ENCODE measurements at regions not wholly inside any gene's neighbourhood (a gene's known extent, or its start where the extent isn't known, plus 50 kb on each side); places are given as distances from the start of the nearest gene placed in this dataset.

DNA sequence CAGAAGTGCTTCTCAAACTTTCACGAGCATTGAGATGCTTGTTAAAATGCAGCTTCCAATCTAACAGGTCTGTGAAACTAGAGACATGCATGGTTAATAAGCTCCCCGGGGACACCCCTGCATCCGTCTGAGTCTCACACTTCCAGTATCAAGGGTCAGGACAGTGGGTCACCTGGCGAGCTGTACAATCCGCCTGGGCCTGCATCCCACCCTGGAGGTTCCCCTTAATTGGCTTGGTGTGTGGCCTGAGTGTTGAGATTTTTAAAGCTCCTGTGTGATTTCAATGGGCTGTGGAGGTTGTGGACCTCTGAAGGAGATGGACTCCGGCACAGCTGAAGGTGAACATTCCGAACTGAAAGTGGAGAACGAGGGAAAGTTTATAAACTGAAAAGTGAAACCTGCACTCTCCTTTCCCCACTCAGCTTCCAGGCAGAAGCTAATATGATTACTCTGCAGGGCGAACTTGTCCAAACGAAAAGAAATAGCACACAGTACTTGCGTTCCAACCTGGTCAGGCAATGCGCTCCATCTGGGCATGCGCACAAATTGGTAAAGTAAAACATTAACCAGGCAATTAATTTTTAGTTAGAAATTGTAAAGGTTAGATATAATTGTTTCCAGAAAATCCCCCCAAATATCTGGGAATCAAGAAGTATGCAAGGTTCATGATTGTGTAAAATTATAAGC, 191.7 kb upstream of the ALKAL2 start:
- DNase-seq (ENCODE audit: low spot score), result peak; percentile 22

- no peak for DNase-seq (ENCODE audit: low spot score)
These were observed 191.1 kb upstream of the ALKAL2 start for GRCh38 chr2:479031-479430.

DNA sequence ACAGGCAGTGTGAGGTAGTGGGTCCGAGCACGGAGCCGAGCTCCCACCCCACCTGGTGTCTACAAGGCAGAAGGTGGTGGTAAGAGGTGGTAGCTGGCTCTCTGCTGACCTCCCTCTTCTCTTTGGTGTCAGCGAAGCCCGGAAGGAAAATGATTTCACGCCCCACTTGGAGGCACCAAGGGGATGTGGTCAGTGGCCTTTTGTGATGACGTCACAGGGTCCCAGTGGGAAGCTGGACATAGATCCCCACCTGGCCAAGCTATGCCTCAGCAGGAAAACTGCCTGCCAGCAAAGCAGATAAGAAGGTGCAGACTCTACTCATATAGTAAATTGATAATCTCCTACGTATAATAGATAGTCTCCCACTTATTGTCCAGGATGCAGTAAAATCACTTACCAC, 183.7 kb upstream of the ALKAL2 start:
- no peak for DNase-seq (ENCODE audit: low spot score)

DNA sequence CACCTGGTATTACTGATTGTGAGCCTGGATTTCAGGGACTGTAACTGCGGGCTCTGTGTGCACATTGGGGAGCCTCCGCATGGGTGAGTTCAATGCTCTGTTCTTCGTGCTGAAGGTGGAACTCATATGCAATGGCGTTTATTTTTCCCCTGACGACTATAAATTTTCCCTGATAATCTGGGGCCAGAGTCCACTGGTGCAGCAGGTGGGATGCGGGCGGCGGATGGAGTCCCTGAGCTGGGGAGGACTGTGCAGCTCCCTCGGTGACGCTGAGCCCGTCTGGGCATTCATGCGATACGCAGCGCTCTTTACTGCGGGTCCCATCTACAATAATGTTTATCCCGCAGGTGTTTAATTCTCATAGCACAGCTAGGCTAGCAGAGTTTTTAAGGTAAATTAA, 181.6 kb upstream of the ALKAL2 start:
- DNase-seq (ENCODE audit: low spot score), result no peak

DNA sequence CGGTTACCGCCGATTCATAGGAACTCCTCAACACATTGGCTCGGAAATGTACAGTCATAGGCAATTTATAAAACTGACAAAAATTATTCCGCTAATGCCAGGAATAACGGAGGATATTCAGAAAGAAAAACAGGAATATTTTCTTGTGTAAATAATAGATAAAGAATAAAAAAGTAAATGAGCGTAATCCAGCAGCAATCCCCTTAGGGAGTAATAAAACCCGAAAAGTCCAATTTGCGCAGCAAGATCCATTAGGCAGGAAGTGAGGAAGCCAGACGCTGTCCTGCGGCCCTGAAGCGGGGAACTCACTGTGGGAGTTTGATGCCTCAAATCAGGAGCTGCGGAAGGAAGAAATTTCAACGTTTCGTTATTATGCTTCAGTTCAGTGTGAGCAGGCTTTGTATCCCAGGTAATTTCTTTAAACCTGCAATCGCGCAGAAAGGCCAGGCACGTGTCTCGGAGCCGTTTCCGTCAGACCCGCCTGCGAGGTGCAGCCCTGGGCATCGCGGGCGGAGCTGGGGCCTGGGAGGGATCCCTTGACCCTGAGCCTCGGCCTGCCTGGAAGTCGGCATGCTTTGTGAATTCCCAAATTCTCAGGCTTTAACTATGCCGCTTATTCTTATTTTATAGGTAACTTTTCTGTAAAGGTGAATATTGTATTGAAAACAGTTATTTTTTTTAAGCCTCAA, 180.9 kb upstream of the ALKAL2 start:
- no peak for DNase-seq (ENCODE audit: low spot score)

- no peak for DNase-seq (ENCODE audit: low spot score)
These were observed 180.2 kb upstream of the ALKAL2 start for GRCh38 chr2:467892-468647.

DNA sequence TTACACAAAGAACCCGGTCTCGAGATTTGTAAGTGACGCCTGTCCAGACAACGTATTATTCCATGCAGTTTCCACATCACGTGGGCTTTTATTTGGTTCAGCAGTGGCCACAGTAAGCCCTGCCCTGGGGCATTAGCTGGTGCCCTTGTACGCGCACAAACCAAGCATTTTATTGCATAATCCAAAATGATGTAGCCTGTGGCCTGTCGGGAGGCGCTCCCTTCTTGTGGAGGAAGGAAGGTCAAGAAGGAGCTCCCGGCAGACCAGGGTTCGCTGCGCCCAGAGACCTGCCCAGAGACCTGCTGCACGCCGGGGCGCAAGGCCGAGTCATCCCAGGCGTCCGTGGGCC, 179.6 kb upstream of the ALKAL2 start:
- DNase-seq (ENCODE audit: low spot score), result no peak

DNA sequence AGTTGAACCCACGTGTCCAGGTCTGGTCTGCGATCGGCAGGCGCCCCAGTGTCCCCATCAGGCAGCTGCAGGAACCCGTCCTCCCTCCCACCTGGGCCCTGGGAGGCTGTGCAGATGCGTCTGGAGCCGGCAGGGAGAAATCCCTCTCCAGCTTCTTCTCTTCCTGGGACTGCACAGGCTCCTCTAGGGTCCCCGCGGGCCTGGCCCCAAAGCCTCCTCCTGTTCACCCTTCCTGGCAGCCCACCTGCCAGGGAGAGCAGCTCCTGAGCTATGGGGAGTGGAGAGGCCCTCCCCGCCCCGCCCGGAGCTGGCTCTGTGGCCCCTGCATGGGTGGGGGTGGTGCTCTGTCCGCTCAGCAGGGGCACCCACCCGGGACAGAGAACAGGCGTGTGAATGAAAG, 179.2 kb upstream of the ALKAL2 start:
- DNase-seq (ENCODE audit: low spot score), result no peak

DNA sequence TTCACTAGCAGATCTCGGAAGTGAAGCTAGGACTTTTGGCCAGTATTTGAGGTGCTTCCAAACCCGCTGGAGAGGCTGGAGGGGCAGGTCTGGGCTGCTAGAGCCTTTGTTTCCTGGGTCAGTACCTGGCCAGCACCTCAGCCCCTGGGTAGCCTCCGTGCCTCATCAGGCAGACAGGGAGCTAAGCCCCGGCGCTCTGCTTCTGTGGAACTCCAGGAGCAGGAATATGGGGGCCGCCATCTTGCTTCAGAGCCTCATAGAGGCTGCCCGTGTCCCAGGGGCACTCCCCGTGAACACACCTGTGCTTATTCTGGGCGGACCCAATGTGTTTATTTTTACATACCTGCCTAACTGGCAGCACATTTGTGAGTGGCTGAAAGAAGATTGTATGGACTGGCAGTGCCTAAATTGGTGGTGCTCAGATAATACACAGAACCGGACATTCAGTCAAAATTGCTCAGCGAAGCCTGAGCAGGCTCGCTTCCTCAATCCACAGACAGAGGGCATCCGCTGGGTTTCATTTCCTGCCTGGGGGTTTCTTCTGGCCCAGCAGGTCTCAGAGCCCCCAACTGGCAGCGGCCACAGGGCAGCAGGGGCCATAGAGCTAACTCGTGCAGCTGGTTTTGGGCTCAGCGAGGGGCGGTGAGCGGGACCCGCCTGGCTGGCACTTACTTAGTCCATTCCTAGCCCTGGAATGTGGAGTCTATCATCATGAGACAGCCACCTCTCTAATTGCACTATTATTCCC, 176.8 kb upstream of the ALKAL2 start:
- no peak for DNase-seq (ENCODE audit: low spot score)

DNA sequence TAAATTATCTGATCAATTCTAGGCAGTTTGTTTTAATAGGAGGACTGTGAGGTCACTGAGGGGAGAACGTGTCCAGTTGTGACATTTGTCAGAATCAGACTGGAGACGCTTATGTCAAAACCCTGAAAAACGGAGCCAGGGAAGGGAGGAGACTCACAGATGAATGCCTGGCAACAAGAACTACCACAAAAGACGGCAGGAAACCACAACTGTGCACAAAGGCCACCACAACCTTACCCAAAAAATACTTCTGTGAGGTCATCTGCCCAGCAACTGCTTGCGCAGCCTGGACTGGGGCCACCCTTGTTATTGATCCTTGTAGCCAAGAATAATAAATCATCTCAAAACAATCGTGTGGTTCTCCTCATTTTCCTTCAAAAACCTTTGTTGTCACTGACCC, 173.0 kb upstream of the ALKAL2 start:
- DNase-seq (ENCODE audit: low spot score), result no peak

- DNase-seq (ENCODE audit: low spot score), result no peak
These were observed 172.0 kb upstream of the ALKAL2 start for GRCh38 chr2:459931-460330.

DNA sequence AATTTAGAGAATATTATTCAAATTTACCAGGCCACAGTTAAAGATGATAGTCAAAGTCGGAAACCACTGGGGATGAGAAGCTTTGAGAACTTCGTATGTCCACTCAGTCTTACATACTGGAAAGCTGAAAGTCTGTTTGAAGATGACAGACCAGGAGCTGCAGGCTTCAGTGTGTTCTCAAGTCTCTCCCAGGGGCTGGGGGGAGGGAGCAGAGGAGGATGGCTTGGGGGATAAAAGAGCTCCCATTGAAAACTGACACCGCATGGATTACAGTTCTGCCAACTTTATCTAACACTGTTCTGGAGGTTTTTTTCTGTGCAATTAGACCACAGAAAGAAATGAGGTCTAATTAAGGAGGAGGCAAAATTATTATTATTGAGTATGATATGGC, 170.5 kb upstream of the ALKAL2 start:
- no peak for DNase-seq (ENCODE audit: low spot score)

DNA sequence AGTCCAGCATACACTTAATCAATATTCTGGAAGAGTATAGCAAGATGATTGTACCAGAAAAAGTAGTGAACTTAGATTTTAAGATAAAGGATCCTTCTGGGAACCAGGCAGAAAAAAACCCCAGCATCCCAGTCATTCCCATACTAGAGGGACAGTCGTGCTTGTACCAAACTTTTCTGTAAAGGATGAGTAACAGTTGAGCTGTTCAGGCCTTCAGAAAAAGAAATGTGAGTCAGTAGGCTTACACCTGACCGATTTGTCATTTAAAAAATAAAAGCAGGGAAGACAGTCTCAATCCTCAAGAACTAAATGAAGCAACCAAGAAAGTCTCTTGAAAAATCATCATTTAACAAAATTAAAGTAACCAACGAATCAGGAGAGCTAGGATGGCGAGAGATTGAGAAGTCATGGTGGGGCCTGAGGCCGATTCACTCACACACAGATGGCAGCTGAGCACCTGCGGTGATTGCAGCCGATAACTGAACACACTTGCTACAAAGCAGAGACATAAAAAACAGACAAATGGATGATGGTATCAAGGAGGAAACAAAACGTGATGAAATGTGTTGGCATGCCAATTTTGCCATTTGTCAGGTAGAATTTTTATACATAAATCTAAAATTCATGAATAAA, 170.0 kb upstream of the ALKAL2 start:
- DNase-seq (ENCODE audit: low spot score), result no peak

DNA sequence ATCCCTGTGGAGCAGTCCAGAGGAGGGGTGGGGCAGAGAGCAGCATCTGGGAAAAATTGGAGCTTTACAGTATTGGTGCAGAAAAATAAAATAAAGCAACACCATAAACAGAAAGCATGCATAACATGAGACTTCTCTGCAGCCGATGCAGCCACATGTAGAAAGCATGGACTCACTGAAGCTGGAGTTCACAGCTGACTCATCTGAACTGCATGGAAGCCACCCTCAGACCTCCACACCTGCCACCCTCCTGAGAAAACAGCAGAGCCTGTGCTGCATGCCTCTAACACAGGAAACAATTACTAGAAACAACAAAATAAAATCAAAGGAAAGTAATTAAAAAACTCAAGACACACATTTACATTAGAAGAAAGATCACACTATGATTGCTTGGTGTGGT, 169.4 kb upstream of the ALKAL2 start:
- no peak for DNase-seq (ENCODE audit: low spot score)

GRCh38 chr2:455913-456312, 168.0 kb upstream of the ALKAL2 start:
- DNase-seq (ENCODE audit: low spot score), result no peak

- no peak for DNase-seq (ENCODE audit: low spot score)
These were observed 167.3 kb upstream of the ALKAL2 start for GRCh38 chr2:455015-455705.

DNA sequence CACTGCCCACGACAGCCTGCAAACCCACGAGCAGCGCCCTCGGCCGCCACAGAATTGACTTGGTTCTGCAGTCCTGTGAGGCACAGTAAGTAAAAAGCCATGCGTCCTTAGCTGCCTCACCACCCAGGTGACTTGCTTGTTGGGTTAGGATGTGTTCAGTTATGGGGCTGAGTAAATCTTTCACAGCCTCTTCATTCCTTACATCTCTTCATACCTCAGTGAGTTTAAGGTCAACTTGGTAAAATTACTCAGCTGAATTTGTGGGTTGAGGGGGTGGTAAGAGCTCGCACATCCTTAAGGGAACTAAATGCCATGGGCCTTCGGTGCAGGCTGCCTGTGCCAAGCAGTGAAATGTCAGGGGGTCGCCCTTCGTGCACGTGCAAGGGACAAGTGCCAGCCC, 165.2 kb upstream of the ALKAL2 start:
- no peak for DNase-seq (ENCODE audit: low spot score)

DNA sequence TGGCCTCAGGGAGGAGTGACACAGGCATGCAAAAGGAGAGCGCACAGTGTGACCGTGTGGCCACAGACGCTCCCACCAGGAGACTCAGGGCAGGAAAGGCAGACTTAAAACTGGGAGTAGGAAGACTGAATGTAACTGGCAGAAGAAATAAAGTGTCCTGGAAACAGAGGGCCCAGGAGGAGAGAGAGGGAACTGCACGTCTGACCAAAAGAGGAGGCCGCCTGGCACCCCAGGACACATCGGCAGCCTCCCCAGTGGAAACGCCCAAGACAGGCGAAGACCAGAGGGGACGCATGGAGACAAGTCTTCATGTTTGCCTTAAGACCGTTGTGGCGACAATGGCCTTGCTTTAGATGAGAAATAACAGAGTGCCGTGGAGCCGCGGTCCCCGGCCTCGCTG, 163.6 kb upstream of the ALKAL2 start:
- DNase-seq (ENCODE audit: low spot score), result no peak

DNA sequence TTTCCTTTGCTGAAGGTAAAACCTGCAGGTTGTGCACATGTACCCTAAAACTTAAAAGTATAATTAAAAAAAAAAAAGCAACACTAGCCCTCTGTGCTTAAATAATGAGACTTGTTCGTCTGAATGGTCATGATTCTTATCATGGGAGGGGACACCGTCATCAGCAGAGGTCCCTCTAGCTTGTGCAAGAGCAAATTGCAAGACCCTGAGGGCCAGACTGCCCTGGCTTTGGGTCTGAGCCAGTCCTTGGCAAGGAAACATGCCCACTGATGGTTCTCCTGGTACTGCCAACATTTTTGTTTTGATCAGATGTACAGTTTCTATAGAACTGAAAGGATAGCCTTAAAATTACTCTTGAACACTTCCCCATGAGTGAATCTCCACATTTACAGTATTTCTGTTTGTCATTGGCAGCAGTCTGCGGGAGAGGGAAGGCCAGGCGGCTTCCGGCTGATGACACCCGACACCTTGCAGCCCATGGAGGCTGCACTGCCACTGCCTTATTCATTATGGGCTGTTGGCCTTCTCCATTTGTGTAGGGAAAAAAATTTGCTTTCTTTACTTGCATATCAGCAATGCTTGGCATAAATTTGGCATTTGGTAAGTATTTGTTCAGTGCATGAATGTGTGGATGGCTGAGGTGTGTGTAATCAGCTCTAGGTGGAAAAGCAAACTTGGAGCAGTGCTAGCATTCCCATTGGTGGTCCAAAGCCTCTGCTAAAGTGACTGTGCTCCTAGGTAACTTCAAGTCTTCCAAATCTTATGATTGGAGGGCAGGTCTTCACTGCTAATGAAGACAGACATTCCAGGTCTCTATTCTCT, 161.6 kb upstream of the ALKAL2 start:
- DNase-seq (ENCODE audit: low spot score), result no peak

DNA sequence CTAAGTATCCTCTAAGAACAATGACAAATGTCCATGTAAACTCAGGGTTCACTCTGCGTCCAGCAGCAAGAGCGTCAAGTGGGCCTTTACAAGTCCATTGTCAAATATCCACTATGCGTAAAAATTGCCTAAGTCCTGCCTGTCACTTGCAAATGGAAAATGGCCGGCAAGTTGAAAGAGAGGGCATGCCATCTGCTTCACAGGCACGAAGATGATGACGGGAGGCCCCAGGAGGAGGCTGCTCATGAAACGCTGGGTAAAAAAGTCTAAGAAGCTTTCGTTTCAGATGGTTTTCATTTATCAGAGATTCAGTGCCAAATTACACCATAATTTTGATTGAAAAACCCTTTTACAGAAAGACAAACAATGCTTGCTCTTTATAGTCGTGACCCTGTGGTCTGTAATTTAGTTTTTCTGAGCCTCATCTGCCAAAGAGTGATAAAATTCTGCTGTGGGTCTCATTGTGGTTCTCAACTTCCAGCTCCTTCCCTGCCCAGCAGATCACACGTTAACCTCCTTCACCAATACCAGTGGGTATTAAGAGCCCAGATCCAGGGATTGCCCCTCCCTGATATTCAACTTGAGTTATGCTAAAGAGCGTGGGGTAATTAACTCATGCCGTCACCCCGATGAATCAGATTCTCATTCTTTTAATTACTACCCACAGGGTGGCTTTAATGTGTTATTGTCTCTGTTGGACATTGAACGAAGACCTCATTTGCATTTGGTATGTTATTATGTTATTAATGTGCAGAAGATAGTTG, 160.2 kb upstream of the ALKAL2 start:
- DNase-seq (ENCODE audit: low spot score), result no peak

Data from LoVo (cell line).